Cardiac muscle cell (in vitro differentiated cells and primary cell): ENCODE measurements at regions not wholly inside any gene's neighbourhood (a gene's known extent, or its start where the extent isn't known, plus 50 kb on each side); places are given as distances from the start of the nearest gene placed in this dataset.

Experiments
- DNase-seq, 2 donors: peaks; one replicate each; pipeline versions ENCODE4 v3.0.0 to v3.0.0-alpha.2; 2010 to 2017; ENCODE audit warnings: low read depth in 1 of 2, low spot score in 1 of 2
- H3K27ac ChIP-seq: fragments of 200-600 bp; sonication (generic); 2 replicates; pipeline ENCODE4 v1.5.1; 2016
- H3K27me3 ChIP-seq: fragments of 200-600 bp; sonication (generic); 2 replicates; pipeline ENCODE4 v1.6.0; 2016; ENCODE audit warnings: control low read depth
- H3K36me3 ChIP-seq: fragments of 200-600 bp; sonication (generic); 2 replicates; pipeline ENCODE4 v1.5.1; 2016; ENCODE audit warnings: control low read depth
- H3K4me1 ChIP-seq: fragments of 200-600 bp; sonication (generic); 2 replicates; pipeline ENCODE4 v1.8.1; 2017; ENCODE audit warnings: low read depth, mild to moderate bottlenecking, mixed run types
- H3K4me3 ChIP-seq: fragments of 200-600 bp; sonication (generic); 2 replicates; pipeline ENCODE4 v1.5.1; 2016; ENCODE audit warnings: mild to moderate bottlenecking
- H3K9me3 ChIP-seq: fragments of 200-600 bp; sonication (generic); 2 replicates; pipeline ENCODE4 v1.5.1; 2017; ENCODE audit warnings: low read depth, mild to moderate bottlenecking, control low read depth
- TF ChIP-seq, protein P1 (sequence below): IDR thresholded peaks from 2 replicates; pipeline ENCODE4 v1.5.1; 2012; ENCODE audit warnings: low read depth, mild to moderate bottlenecking, low read length

DNA sequence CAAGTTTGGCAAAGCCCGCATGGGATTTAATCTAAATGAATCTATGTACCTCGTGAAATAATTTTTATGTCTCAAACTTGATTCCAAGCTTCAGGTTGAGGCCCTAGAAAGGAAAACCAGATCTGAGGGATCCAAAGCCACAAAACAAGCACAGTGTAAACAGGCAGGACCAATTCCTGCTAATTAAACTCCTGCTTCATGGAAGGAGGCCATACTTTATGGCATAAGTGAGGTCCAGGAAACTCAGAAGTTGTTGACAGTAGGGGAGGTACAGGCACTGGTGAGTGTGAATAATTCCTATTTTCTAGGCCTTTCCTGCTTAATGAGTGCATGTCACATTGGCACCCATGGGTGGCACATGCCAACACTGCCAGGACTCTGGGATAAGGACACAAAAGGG lies 648.6 kb upstream of the SGCD start:
- Histone ChIP-seq H3K27me3 (no peaks in the 10 kb centered on the region), H3K9me3 (peaks cover 2% of the 10 kb centered on the region), H3K4me3 (no peak overlapping the region), H3K36me3 (no peaks in the 10 kb centered on the region), H3K27ac (no peak overlapping the region), H3K4me1 (no peaks in the 10 kb centered on the region)
- TF ChIP-seq, protein P1, sequence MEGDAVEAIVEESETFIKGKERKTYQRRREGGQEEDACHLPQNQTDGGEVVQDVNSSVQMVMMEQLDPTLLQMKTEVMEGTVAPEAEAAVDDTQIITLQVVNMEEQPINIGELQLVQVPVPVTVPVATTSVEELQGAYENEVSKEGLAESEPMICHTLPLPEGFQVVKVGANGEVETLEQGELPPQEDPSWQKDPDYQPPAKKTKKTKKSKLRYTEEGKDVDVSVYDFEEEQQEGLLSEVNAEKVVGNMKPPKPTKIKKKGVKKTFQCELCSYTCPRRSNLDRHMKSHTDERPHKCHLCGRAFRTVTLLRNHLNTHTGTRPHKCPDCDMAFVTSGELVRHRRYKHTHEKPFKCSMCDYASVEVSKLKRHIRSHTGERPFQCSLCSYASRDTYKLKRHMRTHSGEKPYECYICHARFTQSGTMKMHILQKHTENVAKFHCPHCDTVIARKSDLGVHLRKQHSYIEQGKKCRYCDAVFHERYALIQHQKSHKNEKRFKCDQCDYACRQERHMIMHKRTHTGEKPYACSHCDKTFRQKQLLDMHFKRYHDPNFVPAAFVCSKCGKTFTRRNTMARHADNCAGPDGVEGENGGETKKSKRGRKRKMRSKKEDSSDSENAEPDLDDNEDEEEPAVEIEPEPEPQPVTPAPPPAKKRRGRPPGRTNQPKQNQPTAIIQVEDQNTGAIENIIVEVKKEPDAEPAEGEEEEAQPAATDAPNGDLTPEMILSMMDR = no peak
- no peak for DNase-seq

DNA sequence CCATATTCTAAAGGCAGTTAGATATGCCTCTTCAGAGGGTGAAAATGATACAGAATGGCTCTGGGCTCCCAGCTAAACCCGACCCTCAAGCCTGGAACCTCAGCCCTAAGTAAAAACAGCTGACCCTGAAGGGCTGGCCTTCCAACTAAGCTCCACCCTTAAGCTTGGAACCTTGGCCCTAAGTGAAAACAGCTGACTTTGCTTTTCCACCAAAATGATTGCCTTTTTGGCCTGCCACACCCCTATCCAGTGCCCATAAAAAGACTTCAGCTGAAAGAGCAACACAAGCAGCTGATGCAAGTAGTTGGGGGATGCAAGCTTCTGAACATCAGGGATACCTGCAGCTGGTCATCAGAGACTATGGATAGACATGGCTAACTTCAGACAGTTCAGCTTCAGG lies 647.4 kb upstream of the SGCD start:
- H3K4me3 ChIP-seq = no peak overlapping the region
- TF ChIP-seq, protein P1 = no peak
- H3K9me3 ChIP-seq = no peaks in the 10 kb centered on the region
- no peaks in the 10 kb centered on the region for H3K4me1 ChIP-seq
- no peaks in the 10 kb centered on the region for H3K27me3 ChIP-seq
- no peaks in the 10 kb centered on the region for H3K36me3 ChIP-seq
- DNase-seq = no peak
- no peak overlapping the region for H3K27ac ChIP-seq

DNA sequence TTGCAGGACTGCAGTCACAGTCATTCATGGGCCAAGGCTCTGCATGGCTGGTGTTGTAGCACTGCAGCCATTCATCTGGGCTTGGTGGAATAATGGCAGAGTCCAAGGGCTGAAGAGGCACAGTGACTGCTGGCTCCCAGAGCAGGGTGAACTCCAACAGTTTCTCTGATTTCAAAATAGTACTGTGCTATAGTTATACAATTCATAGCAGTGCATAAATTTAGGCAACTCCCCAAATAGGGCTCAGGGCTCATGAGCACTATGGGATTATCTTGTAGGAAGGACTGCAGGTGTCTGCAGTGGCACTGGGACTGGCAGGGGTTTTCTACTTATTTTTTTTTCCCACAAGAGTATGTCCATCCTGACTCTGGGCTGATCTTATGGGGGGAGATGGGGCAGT lies 642.5 kb upstream of the SGCD start:
- H3K27me3 ChIP-seq = no peaks in the 10 kb centered on the region
- TF ChIP-seq, protein P1 = no peak

DNA sequence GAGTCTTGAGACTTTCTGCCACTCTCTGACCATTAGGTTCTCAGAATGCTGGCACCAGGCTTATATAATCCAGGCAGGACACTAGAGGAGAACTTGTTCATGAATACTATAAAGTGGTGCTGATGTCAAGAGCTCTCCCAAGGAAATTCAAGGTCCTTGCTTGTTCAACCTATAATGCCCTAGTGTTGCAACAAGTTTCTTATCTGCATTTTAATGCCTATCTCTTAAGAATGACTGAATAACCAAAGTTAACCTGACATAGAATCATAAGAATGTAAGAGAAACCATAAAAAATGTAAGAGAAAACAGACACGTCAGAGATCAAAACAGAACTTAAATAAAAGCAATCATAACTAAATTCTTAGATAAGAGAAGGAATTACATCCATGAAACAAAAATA lies 640.8 kb upstream of the SGCD start:
- no peaks in the 10 kb centered on the region for H3K27me3 ChIP-seq
- no peak for DNase-seq
- H3K27ac ChIP-seq = no peak overlapping the region
- H3K9me3 ChIP-seq = no peaks in the 10 kb centered on the region
- H3K4me1 ChIP-seq = no peaks in the 10 kb centered on the region
- H3K36me3 ChIP-seq = no peaks in the 10 kb centered on the region
- TF ChIP-seq, protein P1 = no peak
- H3K4me3 ChIP-seq = no peak overlapping the region

More for the DNA sequence above, 642.5 kb upstream of the SGCD start:
- no peak overlapping the region for H3K27ac ChIP-seq
- no peak overlapping the region for H3K4me3 ChIP-seq
- no peaks in the 10 kb centered on the region for H3K36me3 ChIP-seq
- H3K9me3 ChIP-seq = no peaks in the 10 kb centered on the region
- H3K4me1 ChIP-seq = no peaks in the 10 kb centered on the region
- DNase-seq = no peak

DNA sequence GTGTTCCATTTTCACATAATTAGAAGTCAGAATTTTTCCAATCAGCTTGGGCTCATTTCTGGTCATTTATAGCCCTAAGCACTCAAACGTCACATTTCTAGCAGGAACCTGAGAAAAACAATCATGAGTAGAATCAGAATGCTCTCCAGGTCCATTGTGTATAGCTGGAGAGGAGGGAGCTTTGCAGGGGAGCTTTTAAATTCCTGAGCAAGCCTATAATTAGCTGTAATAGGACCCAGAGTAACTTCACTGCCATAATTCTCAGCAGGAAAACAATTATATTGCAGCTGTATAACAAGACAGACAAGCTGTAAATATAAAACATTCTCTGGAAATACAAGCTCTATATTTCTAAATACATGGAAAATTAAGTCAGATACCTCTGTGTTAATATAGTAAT lies 637.6 kb upstream of the SGCD start:
- no peaks in the 10 kb centered on the region for H3K4me1 ChIP-seq
- H3K4me3 ChIP-seq = no peak overlapping the region
- no peak overlapping the region for H3K27ac ChIP-seq
- H3K9me3 ChIP-seq = no peaks in the 10 kb centered on the region
- H3K27me3 ChIP-seq = no peaks in the 10 kb centered on the region
- TF ChIP-seq, protein P1 = no peak
- no peaks in the 10 kb centered on the region for H3K36me3 ChIP-seq
- no peak for DNase-seq

DNA sequence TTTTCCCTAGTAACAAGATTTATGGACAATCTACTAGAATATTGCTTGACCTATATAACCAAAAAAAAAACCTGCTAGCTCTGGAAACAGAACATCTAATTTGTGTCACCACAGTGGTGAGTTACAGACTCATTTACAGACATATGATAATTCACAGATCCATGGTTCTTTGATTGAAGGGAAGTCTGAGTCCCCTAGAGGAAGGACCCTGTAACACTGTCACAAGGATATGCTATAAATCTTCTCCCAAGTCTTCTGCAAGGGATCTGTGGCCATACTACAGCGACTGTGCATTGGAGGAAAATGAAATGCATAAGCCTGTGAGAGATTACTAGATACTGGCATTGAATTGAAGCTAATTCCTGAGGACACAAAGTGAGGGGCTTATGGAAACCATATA lies 630.6 kb upstream of the SGCD start:
- H3K27me3 ChIP-seq = no peaks in the 10 kb centered on the region
- TF ChIP-seq, protein P1 = no peak
- DNase-seq = no peak
- no peaks in the 10 kb centered on the region for H3K4me1 ChIP-seq
- H3K4me3 ChIP-seq = no peak overlapping the region
- H3K36me3 ChIP-seq = no peaks in the 10 kb centered on the region
- no peak overlapping the region for H3K27ac ChIP-seq
- H3K9me3 ChIP-seq = no peaks in the 10 kb centered on the region
